GM18498 (cell line): ENCODE measurements at regions not wholly inside any gene's neighbourhood (a gene's known extent, or its start where the extent isn't known, plus 50 kb on each side); places are given as distances from the start of the nearest gene placed in this dataset.

Experiments used
- ATAC-seq: cut with Tn5 transposase; IDR thresholded peaks from one replicate; pipeline ENCODE4 v1.9.1; 2021; ENCODE audit warnings: mild to moderate bottlenecking, moderate library complexity; ENCODE audit not compliant: unreplicated experiment

DNA sequence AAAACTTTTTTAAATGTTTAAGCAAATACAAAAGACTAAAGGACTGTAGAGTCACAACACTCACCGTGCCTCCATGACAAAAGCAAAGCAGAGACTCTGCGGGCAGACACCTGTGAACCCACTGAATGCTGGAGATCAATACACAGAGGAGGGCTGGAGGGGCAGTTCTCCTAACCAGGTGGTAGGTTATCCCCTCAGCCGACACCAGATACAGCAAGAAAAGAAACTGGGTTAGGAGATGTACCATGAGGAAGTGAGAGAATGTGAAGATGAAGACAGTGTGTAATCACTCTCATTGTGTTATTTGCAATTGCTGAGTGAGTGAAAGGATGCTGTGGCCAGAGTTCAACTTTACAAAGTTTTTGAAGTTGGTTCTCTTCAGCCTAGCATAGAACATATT lies 480.3 kb downstream of the BCL11B start:
- no peak for ATAC-seq

DNA sequence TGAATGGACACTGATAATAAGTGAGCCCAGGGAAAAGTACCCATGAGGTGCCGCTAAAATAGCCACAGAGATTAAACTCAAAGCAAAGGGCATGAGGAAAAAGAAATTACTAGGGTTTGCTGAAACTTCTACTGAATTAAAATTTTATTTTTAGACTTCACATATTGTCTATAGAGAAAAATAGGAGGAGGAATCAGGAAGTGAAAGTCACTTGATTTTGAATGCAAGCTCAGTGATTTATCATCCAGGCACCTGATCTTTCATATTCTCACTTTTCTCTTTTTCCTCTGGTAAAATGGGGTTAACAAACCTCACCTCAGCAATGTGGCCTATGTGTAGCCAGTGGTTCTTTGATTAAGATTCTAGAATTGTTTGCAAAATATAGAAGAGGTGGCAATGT lies 479.8 kb downstream of the BCL11B start:
- no peak for ATAC-seq

DNA sequence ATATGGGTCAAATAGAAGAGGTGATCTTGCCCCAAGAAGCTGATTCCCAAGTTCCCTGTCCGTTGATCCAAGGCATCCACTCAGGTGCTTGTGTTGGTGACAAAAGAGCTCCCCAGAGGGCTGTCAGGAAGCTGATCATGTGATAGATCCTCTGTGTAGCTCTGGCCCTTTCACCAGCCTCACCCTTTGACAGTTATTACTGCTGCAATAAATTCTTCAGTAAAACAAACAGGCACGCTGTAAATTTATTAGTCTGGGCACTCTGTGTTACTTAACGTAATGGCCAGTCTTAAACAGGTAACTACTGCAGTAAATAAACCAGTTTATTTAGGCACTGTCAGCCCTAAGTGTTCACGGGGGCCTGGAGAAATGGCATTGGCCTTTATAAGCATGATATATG lies 473.9 kb downstream of the BCL11B start:
- ATAC-seq = no peak

DNA sequence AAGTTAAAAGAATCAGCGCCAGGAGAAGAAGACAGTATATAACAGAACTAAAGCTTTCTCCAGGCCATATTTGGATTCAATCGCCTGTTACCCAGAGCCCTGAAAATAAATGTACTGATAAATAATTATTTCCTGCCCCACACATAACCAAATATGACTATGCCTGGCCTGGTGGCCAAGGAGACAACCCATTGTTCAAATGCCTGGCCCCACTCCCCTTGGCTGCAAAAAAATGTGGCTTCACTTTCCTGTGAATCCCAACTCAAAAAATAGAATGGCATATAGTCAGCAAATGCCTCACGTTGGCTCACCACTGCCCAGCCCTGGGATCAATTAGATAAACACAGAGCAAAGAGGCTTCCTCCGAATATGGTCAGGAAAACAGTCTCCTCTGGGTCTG lies 472.1 kb downstream of the BCL11B start:
- ATAC-seq = no peak

DNA sequence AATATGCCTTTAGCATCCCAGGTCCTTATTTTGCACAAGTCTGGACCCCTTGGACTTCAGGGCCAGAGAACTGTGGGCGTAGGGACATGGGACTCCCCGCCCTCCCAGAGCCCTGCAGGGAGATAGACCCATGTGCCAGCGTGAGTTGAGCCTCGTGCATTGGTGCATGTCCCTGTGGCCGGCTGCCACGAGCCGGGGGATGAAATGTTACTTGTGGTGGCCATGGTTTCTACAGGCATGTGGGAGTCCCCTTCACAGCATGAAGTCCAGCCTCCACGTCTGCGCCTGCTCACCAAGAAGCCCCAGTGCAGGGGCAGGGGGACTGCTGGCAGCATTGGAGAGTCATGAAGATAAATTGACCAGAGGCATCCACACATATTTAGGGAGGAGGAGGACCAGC lies 470.0 kb downstream of the BCL11B start:
- no peak for ATAC-seq

DNA sequence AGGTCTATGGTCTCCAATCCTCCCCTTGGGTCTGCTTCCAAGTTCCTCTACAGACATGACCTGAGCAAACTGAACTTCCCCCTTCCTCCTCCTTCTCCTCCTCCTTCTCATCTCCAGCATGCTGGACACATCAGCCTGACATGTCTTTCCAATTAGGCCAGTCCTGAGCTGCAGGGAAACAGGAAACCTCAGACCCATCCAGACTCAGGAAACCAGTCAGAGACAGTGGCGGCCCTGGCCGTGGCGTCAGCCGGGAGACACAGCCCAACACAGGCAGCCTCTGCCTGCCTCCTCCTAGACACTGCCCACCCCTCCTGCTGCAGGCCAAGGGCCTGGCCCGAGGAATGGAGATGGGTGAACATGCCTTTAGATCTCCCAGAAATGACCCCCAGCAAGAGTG lies 468.8 kb downstream of the BCL11B start:
- ATAC-seq = no peak

DNA sequence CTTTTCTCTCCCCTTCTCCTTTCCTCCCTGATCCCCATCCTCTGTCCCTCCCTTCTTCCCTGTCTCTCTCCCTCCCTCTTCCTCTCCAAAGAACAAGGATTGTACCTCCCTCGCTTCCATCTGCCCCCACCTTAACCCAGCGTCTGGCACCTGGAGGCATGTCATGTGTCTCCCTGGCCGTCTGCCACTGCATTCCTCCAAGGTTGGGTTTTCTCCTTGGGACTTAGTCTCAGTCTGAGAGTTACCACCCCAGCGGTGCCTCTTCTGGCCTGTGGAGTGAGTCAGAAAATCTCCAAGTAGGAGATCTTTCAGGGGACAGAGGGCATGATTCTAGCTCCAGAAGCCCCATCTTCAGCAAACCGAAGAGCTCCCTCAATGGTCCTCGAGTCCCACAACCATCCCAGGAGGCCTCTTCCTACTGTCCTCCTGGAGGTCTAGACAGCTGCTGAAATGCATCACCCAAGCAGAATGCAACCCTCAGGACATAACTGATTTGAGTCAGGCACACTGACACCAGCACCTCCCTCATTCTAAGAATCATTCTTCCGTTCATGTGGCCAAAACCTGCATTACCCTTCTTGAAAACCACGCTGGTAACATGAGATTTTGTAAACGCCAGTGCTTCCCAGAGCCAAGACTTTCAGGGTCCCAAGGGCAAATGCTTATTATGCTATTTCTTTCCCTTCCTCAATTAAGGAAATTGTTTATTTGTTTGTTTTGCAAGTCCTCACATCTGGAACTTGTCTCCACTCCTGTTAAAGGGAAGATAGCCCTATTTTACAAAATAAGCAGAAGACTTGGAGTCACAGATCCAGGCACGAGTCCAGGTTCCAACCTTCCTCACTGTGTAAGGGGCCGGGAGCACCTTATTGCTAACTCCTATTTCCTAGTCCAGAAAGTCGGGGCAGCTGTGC lies 463.2 kb downstream of the BCL11B start:
- ATAC-seq = no peak

DNA sequence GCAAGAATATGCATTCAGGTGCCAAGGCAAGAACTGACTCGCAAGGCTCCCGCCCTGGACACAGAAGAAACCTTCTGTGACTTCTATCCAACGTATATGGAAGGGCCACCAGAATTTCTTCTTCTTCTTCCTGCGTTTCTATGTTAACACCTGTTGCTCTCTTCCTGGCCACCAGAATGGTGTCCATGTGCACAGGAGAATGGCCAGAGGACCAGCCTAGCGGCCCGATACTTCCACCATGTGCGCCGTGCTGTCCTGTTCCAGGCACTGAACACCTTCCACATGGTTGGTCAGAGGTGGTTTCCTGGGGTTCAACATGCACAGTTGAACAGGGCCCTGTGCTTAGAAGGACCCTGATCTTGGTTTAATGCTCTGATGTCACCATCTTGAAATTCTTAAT lies 455.8 kb downstream of the BCL11B start:
- no peak for ATAC-seq

DNA sequence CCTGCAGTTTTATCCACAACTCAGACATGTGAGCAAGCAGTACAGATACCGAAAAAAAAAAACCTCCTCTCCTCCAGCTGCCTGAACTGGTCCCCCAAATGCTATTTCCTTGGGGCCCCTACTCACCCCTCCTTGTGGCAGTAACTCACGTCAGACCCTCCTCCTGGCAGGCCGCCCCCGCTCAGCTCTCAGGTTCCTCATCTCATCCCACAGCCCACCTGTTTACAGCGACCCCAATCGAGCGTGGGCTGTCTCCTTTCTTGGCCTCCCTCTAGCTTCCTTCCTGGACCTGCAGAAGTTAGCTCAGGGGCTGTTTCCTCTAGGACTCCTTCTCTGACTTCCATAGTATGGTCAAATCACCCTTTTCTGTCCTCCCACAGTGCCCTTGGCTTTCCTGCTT lies 455.3 kb downstream of the BCL11B start:
- no peak for ATAC-seq

DNA sequence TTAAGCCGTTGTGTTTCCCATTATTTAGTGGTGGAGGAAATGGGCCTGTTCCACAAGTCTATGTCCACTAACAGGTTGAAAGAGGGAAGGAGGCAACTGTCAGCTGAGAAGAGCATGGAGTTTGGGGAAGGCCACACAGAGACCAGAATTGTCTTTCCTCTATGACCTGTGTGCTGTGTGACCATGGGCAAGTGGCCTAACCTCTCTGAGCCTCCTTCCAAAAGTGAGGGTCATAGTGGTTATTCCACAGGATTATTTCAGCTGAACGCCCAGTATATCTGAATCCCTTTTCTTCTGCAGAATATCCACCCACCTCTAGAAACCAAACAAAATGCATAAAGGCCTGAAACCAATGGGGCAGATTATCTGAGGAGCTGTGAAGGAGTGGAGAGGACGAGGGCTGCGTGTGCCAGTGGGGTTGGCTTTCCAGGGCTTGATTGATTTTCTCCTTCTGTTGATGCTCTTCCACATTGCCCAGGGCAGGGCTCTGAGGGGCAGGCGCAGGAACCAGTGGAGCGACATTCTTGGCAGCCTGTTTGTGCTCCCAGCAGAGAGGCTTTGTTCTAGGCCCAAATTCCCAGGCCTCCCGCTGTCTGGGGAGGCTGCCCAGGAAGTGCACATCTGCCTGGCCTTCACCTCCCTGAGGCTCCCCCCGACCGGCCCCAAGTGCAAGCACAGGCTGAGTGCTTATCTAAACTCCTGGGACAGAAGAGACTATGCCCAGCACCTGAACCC lies 452.7 kb downstream of the BCL11B start:
- no peak for ATAC-seq

DNA sequence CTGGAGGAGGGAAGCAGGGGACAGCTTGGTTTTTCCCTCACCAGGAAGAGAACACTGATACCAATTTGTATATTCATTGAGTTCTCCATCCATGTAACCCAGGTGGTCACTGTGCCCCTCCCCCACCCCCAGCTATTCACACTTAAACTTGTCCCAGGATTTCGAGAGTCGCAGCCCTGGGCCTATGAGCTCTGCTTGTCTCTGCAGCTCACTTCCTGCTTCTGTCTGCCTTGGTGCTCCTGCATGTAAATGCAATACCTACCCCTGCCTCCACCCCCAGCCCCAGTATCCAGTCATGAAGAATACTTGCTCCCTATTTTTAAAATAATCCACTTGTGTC lies 452.2 kb downstream of the BCL11B start:
- ATAC-seq = no peak

DNA sequence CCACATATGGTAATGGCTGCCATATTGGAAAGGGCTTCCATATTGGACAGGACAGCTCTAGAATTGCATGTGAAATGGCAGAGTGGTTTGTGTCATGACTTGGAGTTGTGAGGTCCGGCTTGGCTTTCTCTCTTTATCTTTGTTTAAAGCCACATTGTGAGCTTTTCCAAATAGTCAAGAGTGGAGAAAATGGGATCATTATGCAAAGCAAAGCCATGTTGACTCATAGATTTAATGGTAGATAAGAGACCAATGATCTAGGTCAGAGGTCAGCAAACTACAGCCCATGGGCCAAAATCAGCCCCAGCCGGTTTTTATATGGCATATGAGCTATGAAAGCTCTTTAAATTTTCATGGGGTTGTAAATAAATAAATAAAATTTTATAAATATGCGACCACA lies 449.1 kb downstream of the BCL11B start:
- no peak for ATAC-seq

DNA sequence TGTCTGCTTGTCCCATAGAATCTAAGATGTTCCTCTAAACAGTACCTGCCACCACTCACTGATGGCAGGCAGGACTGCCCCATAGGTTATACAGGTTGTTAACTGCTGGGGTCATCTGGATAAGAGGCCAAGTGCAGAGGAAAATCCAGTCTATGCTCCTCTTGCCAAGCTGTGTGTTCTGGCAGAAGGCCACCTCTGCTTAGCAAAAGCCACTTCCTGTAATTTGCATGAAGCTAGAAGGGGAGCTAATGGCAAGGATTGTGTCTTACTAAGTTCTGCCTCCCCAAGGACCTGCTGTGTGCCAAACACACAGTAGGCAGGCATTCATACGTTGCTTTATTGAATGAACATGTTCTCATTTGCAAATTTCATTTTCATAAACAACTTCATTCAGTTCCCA lies 445.4 kb downstream of the BCL11B start:
- ATAC-seq = no peak

DNA sequence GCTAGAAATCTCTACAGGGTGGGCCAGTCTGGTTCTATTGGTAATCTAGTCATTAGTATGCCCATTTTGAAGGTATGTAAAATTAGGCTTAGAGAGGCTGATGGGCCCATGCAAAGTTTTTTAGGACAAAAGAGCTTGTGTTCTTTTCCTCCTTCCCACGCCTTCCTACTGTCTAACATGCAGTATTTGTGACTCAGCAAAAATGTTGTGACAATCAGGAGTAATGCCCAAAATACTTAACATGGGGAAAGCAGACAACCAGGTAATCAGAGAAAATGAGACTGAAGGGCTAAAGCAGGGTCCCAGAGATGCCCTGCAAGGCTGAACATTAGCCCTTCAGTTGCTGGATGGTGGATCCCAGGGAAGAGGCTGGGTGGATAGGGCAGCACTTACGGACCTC lies 437.9 kb downstream of the BCL11B start:
- ATAC-seq = no peak

DNA sequence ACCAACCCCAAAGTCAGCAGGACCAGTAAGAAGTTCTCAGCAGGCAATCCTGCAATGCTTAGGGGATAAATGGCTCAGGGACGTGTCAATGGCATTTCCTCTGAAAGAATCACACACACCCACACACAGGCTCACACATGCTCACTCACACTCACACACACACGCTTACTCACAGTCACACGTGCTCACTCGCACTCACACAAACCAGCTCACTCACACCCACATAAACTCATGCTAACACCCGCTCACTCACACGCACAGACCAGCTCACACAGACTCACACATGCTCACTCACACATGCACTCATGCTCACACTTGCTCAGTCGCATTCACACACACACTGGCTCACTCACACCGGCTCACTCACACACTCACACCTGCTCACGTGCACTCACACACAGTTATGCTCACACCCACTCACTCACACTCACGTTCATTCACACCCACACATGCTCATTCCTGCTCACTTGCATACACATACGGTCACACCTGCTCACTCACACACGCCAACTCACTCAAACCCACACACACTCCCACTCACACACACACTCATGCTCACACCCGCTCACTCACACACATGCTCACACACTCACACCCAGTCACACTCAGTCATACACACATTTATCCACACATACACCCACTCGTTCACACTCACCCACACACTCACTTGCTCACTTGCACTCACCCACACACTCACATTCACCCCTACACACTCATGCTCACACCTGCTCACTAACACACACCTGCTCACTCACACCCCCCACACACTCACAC lies 436.8 kb downstream of the BCL11B start:
- no peak for ATAC-seq

DNA sequence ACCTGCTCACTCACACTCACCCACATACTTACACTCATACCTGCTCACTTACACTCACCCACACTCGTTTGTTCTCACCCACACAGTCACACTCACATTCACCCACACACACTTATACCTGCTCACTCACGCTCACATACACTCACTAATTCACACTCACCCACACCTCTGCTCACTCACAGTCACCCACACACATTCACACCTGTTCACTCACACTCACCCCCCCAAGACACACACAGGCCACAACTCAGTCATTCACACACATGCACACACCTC lies 436.2 kb downstream of the BCL11B start:
- ATAC-seq = no peak

DNA sequence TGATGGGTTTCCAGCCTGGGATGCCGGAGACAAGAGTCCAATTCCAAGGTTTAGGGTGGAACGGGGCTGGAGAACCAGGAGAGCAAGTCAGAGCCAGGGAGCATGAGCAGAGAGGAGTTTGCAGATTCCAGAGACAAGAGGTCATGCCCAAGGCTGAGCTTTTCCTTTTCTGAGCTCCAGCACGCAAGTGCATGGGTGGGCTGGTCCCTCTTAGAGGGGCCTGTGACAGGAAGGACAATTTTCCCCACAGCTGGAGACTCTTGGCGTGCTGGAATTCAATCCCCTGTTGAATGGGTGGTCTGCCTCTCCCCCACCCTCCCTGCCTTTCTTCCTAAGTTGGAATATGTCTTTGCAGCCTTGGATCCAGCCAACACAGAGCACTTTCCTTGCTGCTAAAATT lies 431.9 kb downstream of the BCL11B start:
- ATAC-seq = no peak

DNA sequence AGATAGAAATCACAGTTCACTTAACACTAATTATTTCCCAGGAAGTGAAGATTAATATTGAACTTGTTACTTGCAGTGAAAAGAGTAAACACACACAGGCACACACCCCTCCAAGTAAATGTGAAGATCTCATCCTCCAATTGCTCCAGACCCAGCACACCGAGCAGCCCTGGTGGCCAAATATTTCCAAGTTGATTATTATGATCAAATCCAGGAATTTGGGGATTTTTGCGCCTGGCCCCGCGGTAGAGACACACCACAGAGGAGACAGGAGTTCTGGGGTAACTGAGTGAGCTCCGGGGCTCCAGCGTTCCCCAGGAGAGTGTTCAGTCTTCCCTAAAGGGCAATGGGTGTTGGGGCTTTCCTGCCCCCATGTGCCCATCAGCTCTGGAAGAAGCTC lies 431.5 kb downstream of the BCL11B start:
- ATAC-seq = no peak

DNA sequence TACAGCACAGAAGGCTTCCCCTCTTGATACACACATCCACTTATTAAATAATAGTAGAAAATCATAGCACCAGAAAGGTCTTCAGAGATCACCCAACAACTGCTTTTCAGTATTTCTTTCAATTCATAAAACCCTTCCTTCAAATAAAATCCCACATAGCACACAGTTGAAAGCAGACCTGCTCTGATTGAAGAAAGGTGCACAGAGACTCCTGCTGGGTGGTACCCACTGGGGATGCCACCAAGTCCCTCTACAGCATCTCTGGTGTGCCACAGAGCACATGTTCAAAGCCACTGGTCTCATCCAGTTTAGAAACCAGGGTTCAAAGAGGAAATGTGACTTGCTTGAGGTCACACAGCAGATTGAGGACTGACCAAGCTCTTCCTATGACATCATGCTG lies 427.5 kb downstream of the BCL11B start:
- ATAC-seq = no peak

DNA sequence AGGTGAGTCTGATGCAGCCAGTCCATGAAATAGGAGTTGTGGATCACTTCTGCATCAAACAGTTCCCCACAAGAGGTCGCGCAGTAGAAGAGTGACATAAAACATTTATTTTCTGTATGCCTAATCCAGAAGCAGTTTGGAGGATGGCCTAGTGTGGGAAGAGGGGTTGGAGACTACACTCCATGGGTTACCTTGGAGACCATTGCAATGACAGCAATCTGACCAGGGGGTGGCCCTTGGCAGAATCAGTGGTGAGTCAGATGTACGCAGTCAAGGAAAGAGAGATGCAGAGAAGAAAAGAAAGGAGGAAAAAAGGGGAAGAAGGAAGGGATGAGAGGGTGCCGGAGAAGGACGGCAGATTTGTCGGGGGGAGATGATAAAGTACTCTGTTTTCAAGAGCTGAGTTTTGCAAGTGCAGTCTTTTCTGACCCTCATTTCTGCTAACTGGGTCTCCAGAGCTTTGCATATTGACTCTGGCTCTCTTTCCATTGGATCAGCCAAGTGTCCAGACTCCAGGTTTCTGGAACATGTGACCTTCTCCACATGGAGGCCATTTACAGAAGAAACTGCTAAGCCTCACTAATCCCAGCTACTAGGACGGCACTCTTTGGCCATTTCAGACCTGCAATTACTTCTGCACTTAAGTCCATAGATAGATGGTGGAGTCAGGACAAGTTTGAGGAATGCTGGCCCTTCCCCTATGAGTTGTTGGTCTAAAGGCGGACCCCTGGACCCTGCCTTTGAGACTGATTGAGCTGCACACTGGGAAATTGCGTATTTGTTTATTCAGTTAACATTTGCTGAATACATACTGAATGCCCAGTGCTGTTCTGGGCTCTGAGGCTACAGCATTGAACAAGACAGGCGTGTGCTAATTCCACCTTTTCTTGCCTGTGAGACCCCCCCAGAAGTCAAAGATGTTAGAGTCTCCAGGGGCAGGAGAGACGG lies 424.2 kb downstream of the BCL11B start:
- no peak for ATAC-seq
